Upper lobe of right lung (tissue), 1 donor: ENCODE measurements at regions not wholly inside any gene's neighbourhood (a gene's known extent, or its start where the extent isn't known, plus 50 kb on each side); places are given as distances from the start of the nearest gene placed in this dataset.

Source experiments
- ATAC-seq: fragments of 200-7000 bp; cut with Tn5 transposase; one replicate; pipeline ENCODE4 v1.9.1; 2020; ENCODE audit warnings: mild to moderate bottlenecking, moderate library complexity
- DNase-seq: peaks from one replicate; pipeline ENCODE4 v3.0.0-alpha.2; 2020
- H3K27ac ChIP-seq: fragments of 200-600 bp; one replicate; pipeline ENCODE4 v1.8.0; 2022
- H3K27me3 ChIP-seq: fragments of 200-600 bp; one replicate; pipeline ENCODE4 v1.8.0; 2022; ENCODE audit warnings: mild to moderate bottlenecking
- H3K36me3 ChIP-seq: fragments of 200-600 bp; one replicate; pipeline ENCODE4 v1.8.0; 2022
- H3K4me1 ChIP-seq: fragments of 200-600 bp; one replicate; pipeline ENCODE4 v1.8.0; 2022
- H3K4me3 ChIP-seq: fragments of 200-600 bp; one replicate; pipeline ENCODE4 v1.8.0; 2022; ENCODE audit warnings: mild to moderate bottlenecking
- H3K9me3 ChIP-seq: fragments of 200-600 bp; one replicate; pipeline ENCODE4 v1.8.0; 2022
- CTCF ChIP-seq: fragments of 200-600 bp; IDR thresholded peaks from one replicate; pipeline ENCODE4 v1.8.0; 2022; ENCODE audit warnings: antibody characterized with exemption
- intact Hi-C: fragments of 100-400 bp; cut with DNase I; formaldehyde crosslinking; loops from one replicate; pipeline ENCODE4 v1.11.0; 2022
- donor health status: DM: no; HTN: yes; CAD: no; lungs with severe emphysema.

- H3K4me1 ChIP-seq = no peaks in the 10 kb centered on the region
- H3K9me3 ChIP-seq = no peaks in the 10 kb centered on the region
- no peak overlapping the region for H3K27ac ChIP-seq
- intact Hi-C loops = no loop called here
- ATAC-seq (no peak), DNase-seq (no peak)
- no peaks in the 10 kb centered on the region for H3K36me3 ChIP-seq
- TF ChIP-seq CTCF = no peak
- peaks cover 5% of the 10 kb centered on the region for H3K27me3 ChIP-seq
- H3K4me3 ChIP-seq = no peak overlapping the region
Observed at GRCh38 chr13:26883613-26884257, 123.1 kb upstream of the GPR12 start.

- Histone ChIP-seq H3K27ac (no peak overlapping the region), H3K36me3 (no peaks in the 10 kb centered on the region), H3K27me3 (peaks cover 5% of the 10 kb centered on the region), H3K4me1 (no peaks in the 10 kb centered on the region), H3K9me3 (no peaks in the 10 kb centered on the region), H3K4me3 (no peak overlapping the region)
- TF ChIP-seq CTCF = no peak
- ATAC-seq (no peak), DNase-seq (no peak)
- intact Hi-C loops = no loop called here
Observed at GRCh38 chr13:26882731-26883130, 122.1 kb upstream of the GPR12 start.

- intact Hi-C loops = no loop called here
- no peak for DNase-seq
- Histone ChIP-seq H3K27ac (no peak overlapping the region), H3K27me3 (peaks cover 5% of the 10 kb centered on the region), H3K4me1 (no peaks in the 10 kb centered on the region), H3K36me3 (no peaks in the 10 kb centered on the region), H3K4me3 (no peak overlapping the region), H3K9me3 (no peaks in the 10 kb centered on the region)
- TF ChIP-seq CTCF = no peak
- no peak for ATAC-seq
Observed at GRCh38 chr13:26881154-26881553, 120.6 kb upstream of the GPR12 start.

- Histone ChIP-seq H3K27ac (no peak overlapping the region), H3K36me3 (no peaks in the 10 kb centered on the region), H3K9me3 (no peaks in the 10 kb centered on the region), H3K27me3 (peaks cover 5% of the 10 kb centered on the region), H3K4me3 (no peak overlapping the region), H3K4me1 (no peaks in the 10 kb centered on the region)
- TF ChIP-seq CTCF = no peak
- DNase-seq (no peak), ATAC-seq (no peak)
- intact Hi-C loops = no loop called here
Observed at GRCh38 chr13:26880735-26881134, 120.1 kb upstream of the GPR12 start.

GRCh38 chr13:26878438-26878837, 117.9 kb upstream of the GPR12 start:
- intact Hi-C loops = no loop called here
- TF ChIP-seq CTCF = no peak
- no peak for ATAC-seq

GRCh38 chr13:26873386-26873698, 112.8 kb upstream of the GPR12 start:
- ATAC-seq (no peak), DNase-seq (no peak)
- TF ChIP-seq CTCF = no peak
- Histone ChIP-seq H3K4me1 (no peaks in the 10 kb centered on the region), H3K9me3 (no peaks in the 10 kb centered on the region), H3K27me3 (no peaks in the 10 kb centered on the region), H3K4me3 (no peak overlapping the region), H3K27ac (no peak overlapping the region), H3K36me3 (no peaks in the 10 kb centered on the region)
- intact Hi-C loops = no loop called here

More at GRCh38 chr13:26878438-26878837, 117.9 kb upstream of the GPR12 start:
- no peak for DNase-seq
- H3K9me3 ChIP-seq = no peaks in the 10 kb centered on the region
- H3K4me3 ChIP-seq = no peak overlapping the region
- no peak overlapping the region for H3K27ac ChIP-seq
- H3K36me3 ChIP-seq = no peaks in the 10 kb centered on the region
- peaks cover 5% of the 10 kb centered on the region for H3K27me3 ChIP-seq
- no peaks in the 10 kb centered on the region for H3K4me1 ChIP-seq
